ENCODE measurements at regions not wholly inside any gene's neighbourhood (a gene's known extent, or its start where the extent isn't known, plus 50 kb on each side); places are given as distances from the start of the nearest gene placed in this dataset.

DNA sequence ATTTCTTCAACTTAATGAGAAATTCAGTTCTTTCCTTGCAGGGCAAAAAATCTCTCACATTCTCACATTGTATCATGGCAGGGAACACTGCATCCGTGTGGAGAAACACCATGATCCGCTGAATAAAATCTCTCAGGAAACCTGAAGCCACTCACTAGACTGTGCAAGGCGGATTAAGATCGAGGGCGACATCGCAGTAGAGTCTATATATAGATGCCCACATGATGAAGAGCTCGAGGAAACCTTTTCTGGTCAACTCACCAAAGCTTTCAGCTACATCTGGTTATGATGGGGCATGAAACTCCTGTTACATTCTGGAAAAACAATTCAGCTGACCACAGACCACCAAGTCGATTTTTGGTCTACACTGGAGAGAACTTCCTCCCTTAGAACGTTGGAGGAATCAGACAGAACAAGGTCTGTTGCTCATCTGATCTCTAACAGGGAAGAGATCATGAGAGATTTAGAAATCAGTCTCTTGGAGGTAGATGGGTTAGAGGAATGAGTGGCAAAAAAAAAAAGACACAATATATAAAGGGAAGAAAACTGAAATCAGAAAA, 162.9 kb upstream of the ZNF516 start:
- TF ChIP-seq, protein P1, sequence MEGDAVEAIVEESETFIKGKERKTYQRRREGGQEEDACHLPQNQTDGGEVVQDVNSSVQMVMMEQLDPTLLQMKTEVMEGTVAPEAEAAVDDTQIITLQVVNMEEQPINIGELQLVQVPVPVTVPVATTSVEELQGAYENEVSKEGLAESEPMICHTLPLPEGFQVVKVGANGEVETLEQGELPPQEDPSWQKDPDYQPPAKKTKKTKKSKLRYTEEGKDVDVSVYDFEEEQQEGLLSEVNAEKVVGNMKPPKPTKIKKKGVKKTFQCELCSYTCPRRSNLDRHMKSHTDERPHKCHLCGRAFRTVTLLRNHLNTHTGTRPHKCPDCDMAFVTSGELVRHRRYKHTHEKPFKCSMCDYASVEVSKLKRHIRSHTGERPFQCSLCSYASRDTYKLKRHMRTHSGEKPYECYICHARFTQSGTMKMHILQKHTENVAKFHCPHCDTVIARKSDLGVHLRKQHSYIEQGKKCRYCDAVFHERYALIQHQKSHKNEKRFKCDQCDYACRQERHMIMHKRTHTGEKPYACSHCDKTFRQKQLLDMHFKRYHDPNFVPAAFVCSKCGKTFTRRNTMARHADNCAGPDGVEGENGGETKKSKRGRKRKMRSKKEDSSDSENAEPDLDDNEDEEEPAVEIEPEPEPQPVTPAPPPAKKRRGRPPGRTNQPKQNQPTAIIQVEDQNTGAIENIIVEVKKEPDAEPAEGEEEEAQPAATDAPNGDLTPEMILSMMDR (IDR thresholded peaks at IDR 0.05) = no peak
- no peak for TF ChIP-seq POLR2A (IDR thresholded peaks at IDR 0.05)

Data from Peyer's patch (tissue), 4 donors.